GM12864 (cell line): ENCODE measurements at regions not wholly inside any gene's neighbourhood (a gene's known extent, or its start where the extent isn't known, plus 50 kb on each side); places are given as distances from the start of the nearest gene placed in this dataset.

ENCODE experiments used
- DNase-seq: peaks from one replicate; pipeline ENCODE4 v3.0.0-alpha.2; 2011; ENCODE audit warnings: low read depth
- H3K4me3 ChIP-seq: 2 replicates; pipeline ENCODE4 v1.5.1; 2011; ENCODE audit warnings: mild to moderate bottlenecking, low read depth, low read length, control low read depth
- CTCF ChIP-seq: IDR thresholded peaks from 2 replicates; pipeline ENCODE4 v1.5.1; 2011; ENCODE audit warnings: low read depth, mild to moderate bottlenecking, moderate library complexity, low read length, control low read depth, inconsistent platforms; ENCODE audit errors: missing control alignments

GRCh38 chr5:89733772-89734171 lies 675.8 kb downstream of the CETN3 start:
- no peak overlapping the region for H3K4me3 ChIP-seq
- DNase-seq: no peak
- TF ChIP-seq CTCF: no peak

GRCh38 chr5:89729623-89730301 lies 679.8 kb downstream of the CETN3 start:
- peak; percentile 24 for TF ChIP-seq CTCF
- peak; percentile 13 for DNase-seq
- H3K4me3 ChIP-seq: no peak overlapping the region

GRCh38 chr5:89728750-89729149 lies 680.8 kb downstream of the CETN3 start:
- TF ChIP-seq CTCF: no peak
- H3K4me3 ChIP-seq: no peak overlapping the region
- no peak for DNase-seq

GRCh38 chr5:89728134-89728533 lies 681.4 kb downstream of the CETN3 start:
- no peak for DNase-seq
- no peak overlapping the region for H3K4me3 ChIP-seq
- TF ChIP-seq CTCF: no peak

GRCh38 chr5:89724379-89725095 lies 685.0 kb downstream of the CETN3 start:
- TF ChIP-seq CTCF: no peak
- no peak for DNase-seq
- no peak overlapping the region for H3K4me3 ChIP-seq

GRCh38 chr5:89723907-89724306 lies 685.6 kb downstream of the CETN3 start:
- no peak for TF ChIP-seq CTCF
- DNase-seq: no peak

GRCh38 chr5:89722538-89722937 lies 687.0 kb downstream of the CETN3 start:
- DNase-seq: no peak
- no peak overlapping the region for H3K4me3 ChIP-seq
- no peak for TF ChIP-seq CTCF

More at GRCh38 chr5:89723907-89724306, 685.6 kb downstream of the CETN3 start:
- no peak overlapping the region for H3K4me3 ChIP-seq
